Right renal cortex interstitium (tissue), 3 donors: ENCODE measurements at regions not wholly inside any gene's neighbourhood (a gene's known extent, or its start where the extent isn't known, plus 50 kb on each side); places are given as distances from the start of the nearest gene placed in this dataset.

Source experiments
- DNase-seq, 3 donors: peaks; one replicate each; pipeline ENCODE4 v3.0.0-alpha.2; 2013; ENCODE audit warnings: low read depth in 3 of 3, low spot score in 2 of 3

DNA sequence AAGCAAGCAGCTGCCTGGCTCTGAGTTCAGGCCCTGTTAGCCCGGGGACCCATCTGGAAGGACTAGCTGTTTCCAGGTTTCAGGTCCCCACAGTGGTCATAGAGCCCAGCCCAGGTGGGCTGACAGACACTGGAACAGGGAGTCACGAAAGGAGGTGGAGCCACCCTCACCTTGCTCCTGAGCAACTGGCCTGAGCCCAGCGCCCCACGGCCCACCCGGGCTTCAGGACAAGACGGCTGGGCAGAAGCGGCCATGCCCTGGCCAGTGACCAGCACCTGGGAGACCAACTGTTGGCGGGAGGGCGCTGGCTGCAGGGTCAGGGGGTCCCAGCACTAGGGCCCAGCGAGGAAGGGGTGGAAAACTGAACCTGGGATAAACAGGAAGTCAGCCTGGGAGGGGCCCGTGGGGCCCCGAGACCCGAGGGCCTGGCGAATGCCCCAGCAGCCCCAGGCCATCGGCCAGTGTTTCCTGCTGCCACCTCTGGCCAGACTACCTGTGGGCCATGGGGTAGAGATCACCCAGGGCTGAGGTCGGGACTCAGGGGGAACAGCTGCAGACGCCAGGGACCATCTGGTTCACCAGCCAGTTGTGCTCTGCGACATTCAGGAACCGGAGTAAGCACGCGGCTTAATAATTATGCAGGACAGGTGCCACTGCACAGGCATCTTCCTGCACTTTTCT, 282.1 kb upstream of the PPP2R2D start:
- no peak for DNase-seq

DNA sequence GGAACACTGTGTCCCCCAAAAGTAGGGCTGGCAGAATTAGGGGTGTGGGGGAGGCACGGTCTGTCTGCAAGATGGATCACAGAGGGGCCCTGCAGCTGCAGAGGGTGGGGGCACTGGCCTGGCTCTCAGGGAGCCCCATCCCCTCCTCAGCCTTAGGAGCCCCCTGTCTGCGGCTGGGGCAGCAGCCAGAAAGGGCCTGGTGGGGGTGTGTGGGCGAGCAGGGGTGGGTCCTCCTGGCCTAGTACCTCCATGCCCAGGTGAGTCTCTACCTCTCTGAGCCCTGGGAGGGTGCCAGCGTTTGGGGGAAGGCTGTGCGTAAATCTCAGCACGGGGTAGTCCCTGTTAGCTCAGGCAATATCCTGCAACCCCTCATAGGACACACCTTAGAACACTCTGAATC, 280.5 kb upstream of the PPP2R2D start:
- DNase-seq: no peak

DNA sequence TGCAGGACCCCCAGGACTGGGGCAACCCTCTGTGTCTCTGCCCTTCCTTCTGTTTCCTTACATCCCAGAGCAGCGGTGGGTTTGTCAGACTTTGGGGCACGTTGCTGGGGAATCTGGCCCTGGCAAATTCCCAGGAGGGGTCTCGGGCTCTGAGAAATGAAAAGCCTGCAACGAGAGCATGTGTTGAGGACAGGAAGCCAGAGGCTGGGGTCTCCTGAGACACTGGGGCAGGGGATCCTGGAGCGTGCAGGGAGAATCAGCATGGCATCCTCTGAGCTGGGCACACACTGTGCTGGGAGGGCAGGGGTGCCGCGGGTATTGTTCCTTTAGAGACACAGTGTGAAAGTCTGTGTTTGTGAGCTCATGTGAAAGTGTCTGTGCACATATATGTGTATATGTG, 279.9 kb upstream of the PPP2R2D start:
- DNase-seq: no peak

DNA sequence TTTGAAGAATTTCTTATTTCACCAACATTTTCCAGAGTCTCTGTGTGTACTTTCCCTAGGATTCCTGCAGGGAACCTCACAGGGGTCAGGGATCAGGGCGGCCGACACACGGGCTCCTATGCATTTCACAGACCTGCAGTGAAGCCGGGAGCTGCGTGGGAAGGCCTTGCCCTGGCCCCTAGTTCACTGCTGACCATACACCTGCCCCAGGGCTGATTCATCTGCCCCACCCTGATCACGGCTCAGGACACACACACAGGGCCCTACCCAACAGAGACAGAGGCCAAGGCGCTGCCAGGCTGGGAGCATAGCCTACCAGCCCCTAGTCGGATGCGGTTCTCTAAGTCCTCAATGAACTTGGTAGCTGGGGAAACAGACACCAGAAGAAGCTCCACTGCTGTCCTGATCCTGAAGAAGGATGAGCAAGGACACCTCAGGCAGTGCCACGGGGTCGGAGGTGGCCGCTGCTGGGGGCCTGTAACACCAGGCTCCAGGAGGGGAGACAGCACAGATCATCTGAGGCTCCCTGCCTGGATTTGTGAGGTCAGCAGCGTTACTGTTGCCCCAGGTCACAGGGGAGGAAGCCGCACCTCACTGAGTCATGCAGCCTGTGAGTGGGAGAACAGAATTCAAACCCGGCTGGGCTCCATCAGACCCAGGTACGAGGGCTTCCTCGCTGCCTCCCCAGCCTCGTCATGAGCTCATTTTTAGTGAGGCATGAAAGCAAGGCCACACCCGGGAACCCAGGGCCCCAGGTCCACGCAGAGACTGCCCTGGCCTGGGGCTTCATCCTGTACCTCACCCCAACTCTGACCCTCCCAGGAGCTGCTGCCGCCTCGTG, 278.8 kb upstream of the PPP2R2D start:
- no peak for DNase-seq

DNA sequence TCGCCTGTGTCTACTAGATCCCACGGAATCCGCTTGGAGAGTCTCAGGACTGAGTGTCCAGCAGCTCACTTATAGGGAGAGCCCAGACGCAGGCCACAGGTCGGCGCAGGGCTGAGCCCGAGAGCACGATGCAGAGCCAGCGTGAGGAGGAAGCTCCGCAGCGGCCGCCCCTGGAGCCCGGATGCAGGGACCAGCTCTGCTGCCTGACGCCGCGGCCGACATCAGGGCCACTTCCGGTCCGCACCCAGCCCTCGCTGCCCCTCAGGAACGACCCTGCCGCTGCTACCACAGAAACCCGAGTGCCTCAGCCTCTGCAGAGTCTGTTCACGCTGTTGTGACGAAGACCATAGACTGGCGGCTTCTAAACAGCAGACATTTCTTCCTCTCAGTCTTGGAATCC, 275.8 kb upstream of the PPP2R2D start:
- no peak for DNase-seq

DNA sequence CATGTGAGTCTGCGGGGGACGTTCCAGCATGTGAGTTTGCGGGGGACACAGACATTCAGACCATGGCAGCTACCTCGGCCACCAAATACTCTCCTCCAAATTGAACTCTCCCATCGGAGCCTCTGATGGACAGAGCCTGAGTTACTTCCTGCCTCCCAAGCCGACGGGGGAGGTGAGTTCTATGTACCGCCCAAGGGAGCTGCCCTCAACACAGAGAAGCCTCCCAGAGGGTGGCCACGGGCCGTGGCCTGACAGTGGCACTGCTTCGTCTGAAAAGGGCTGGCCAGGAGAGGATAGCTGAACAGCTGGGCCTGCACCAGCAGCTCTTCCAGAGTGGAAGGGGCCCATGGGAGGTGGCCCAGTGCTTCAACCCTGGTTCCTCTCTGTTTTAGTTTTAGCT, 274.5 kb upstream of the PPP2R2D start:
- DNase-seq: no peak

DNA sequence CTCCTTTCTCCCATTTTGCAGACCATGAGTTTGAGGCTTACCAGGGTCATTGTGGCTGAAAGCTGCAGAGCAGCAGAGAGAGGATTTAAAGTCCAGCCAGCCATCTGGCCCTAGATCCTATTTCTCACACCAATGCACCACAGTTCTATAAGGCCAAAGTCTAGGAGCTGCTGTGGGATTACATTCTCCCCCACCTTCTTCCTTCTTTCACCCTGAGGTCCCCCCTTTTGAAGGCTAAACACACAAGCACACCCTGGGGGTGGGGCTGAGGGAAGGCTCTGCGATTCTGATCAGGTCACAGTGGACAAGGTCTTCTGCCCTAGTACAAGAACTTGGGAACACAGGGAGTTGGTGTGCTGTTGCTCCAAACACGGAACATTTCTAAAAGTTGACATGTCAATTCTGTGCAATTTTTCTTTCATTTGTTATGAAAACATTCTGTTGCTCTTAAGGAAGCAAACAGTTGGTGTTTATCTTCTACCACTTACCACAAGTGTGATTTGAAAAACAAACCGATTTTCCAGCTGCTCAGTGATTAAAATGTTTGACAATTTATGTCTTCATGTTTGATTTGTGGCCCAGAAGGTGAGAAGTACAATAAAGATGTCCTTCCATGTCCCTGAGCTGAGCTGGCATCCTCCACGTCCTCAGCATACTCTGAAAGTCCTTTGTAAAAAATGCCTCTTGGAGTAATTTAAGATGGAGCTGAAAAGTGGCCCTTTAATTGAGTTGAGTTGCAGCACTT, 271.6 kb upstream of the PPP2R2D start:
- DNase-seq: no peak

DNA sequence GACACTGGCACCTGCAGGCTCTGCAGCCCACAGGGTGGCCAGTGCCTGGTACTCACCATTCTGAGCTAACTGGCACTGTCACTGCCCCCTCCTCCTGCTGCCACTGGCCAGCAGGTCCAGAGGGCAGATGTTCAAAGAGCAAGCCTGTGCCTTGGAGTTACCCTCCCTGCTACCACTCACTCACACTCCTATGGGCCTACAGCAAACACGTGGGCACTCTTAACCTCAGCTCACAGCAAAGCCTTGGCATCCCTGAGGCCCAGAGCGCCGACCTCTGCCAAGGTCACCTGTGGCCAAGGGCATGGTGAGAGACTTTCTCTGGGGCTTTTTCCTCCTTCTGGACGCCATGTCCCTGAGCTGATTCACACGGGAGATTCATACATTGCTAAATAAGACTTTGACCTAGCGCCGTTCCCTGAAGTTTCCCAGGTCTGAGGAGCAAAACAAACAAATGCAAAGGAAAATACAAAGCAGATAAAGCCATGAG, 270.0 kb upstream of the PPP2R2D start:
- no peak for DNase-seq

DNA sequence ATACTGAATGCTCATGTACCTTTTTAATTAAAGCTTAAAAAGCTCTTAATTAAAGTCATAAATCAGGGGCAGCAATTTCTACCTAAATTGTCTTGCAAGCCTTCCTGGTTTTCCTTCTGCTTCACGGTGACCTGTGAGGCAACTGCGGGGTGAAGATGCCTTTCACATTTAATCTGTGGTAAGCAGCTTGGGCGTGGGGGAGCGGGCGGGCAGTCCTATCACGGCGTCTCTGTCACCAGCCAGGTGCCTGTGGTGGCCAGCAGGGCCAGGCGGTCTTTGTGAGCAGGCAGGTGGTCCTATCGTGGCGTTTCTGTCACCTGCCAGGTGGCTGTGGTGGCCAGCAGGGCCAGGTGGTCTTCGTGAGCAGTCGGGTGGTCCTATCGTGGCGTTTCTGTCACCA, 269.2 kb upstream of the PPP2R2D start:
- DNase-seq: no peak

DNA sequence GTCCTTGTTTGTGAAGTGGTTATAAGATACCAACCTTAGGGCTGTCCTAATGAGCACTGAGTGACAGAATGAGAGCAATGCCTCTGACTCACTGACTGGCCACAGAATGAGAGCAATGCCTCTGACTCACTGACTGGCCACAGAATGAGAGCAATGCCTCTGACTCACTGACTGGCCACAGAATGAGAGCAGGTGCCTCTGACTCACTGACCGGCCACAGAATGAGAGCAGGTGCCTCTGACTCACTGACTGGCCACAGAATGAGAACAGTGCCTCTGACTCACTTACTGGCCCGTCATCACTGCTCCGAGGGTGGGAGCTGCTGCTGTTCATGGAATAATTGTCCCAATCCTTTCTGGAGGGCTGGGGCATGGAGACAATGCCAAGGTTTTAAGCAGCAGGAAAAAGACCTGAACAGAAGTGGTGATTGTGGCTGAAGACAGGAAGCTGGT, 265.2 kb upstream of the PPP2R2D start:
- no peak for DNase-seq

DNA sequence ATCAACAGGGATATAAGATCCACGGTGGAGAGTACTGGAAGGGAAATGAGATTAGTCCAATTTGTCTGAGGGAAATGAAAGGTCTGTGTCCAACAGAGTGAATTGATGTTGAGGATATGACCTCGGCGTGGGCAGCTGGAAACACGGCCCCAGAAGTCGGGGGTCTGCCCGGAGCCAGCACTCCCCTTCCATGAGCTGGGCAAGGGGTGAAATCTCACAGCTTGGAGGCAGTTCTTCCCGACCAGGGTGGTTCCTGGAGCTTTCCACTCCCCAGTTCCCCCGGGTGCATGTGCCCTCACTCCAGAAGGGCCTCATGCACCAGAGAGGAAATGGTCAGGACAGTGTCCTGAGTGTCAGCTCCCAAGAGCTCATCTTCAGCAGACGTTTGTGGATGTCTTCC, 264.7 kb upstream of the PPP2R2D start:
- no peak for DNase-seq

DNA sequence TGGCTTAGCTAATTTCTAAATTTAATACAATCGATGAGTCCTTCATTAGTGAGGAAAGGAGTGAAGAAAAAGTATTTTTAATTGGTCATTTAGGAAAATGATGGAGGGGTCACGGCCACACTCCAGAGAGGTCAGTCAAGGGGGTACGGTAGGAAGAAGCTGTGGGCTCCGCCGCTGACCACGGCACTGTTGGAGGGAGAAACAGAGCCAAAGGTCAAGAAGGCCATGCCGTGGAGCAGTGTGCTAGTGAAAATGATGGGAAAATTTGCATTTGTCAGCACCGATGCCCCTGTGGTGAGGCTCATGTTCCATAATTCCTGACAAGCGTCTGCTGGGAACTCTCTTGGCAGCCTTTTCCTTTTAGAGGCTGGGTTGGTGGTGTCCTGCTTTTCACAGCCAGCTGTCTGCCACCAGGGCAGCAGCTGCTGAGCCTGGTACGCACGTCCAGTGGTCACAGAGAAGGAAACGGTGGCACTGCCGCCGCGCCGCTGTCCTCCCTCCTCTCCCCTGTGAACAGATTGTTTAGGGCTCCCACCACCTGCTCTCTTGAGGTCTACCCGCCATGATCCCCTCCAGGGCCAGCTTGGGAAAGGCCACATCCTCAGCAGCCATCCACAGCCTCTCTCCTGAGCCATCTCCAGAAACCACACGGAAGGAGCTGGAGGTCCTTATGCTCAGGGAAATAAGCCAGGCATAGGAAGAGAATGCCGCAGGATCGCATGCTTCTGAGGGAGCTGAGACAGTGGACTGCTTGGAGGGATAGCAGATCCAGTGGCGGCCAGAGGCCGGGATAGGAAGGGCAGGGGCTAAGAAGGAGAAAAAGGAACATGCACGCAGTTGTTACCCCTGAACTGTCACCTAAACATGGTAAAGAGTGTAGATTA, 263.7 kb upstream of the PPP2R2D start:
- DNase-seq: no peak

DNA sequence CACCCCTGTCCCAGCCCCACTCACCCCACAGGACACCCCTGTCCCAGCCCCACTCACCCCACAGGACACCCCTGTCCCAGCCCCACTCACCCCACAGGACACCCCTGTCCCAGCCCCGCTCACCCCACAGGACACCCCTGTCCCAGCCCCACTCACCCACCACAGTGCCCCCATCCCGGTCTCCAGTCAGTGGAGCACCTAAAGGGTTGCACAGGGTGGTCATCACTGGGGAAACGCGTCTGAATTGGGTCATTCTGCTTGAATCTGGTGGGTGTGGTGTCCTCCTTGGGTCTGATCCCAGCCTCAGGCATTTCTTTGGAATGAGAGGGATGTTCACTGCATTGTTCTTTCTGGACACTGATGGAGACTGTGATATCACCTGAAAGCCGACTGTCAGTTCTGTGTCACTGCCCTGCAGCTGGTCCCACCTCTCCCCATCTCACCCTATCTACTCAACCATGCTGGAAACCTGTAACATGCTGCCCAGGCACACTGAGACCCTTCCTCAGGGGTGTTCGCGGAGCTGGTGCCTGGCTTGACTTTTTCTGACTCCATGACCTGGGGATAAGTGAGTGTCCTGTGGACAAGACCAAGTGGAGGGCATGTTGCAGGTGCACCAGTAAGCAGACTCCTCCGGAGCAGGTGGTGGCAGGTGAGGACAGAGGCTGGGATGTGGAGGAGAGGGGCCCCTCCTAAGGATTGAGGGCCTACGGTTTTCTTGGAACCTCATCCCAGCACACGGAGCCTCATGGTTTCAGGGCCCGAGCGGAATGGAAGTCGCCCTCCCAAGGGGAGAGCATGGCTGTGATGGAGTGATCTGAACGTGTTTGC, 262.5 kb upstream of the PPP2R2D start:
- no peak for DNase-seq

DNA sequence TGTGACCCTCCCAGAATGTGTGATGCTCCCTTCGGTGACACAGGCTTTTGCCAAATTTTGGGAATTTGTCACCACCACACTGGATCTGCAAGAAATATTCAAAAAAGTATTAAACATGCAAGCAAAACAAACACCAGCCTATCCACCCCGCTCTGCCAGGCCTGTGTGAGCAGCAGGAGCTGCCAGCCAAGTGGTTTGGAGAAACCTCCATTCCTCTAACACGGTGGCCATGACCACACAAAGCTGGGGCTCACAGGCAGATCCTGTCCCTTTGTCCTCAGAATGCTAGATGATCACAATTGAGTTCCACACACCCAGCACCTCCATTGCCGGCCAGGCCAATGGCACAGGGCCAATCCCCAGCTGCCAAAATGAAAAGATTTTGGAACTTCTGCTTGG, 261.9 kb upstream of the PPP2R2D start:
- no peak for DNase-seq

DNA sequence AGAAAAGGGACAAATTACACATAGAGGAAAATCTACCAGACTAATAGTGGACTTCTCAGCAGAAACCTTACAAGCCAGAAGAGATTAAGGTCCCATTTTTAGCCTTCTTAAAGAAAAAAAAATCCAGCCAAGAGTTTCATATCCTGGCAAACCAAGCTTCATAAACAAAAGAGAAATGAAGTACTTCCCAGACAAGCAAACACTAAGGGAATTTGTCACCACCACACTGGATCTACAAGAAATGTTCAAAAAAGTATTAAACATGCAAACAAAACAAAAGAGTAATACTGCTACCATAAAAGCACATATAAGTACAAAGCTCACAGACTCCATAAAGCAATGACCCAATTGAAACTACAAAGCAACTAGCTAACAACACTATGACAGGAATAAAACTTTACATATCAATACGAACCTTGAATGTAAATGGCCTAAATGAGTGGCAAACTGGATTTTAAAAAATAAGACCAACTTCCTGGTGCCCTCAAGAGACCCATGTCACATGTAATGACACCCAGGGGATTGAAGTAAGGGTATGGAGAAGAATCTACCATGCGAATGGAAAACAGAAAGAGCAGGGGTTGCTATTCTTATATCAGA, 260.7 kb upstream of the PPP2R2D start:
- no peak for DNase-seq

DNA sequence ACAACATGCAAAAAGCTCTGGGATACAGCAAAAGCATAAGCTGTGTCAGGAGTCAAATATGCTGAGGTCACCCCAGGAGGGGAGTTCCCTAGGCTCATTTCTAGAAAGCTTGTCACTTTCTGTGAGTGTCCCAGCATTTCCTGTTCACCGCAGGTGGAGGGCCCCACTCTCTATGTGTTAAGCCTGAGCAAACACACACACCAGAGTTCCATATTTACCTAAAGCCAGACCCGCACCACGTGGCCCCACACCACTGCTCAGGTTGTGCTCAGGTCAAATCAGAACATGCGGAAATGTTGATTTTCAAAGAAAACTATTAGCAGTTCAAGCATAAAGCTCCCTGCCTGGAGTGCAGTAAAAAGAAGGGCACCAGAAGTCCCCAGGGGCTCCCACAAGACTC, 259.6 kb upstream of the PPP2R2D start:
- no peak for DNase-seq

DNA sequence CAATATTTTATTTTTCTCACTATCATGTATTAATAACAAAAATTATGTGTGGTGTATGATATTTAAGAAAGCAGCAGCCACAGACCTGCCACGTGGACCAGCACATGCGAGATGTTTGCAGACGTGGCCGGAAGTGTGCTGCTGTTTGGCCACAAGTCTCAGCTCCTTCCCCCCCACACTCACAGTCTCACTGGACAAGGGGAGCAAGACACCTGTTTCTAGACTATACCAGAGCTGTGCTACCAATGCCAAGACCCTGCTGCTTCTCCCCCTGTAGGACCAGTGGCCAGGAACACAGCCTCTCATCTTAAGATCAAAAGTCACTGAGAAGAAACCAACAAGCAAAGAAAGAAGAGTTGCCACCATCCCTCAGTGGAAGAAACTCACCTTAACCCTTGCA, 258.9 kb upstream of the PPP2R2D start:
- DNase-seq: no peak

DNA sequence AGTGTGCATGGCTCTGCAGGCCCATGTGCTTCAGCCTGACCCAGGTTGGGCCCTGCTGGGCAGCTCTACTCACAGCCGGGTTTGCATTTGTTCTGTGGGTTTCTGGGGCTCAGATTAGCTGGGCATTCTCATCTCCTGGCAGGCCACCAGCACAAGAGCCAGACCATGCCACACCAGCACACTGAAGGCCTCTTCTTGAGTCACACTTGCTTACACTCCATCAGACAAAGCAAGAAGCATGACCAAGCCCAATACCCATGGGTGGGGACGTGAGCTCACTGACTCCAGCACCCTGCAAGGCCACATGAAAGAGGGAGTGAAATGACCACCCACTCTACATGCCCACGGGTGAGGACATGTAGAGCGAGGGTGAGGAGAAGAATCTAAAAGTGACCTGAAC, 257.8 kb upstream of the PPP2R2D start:
- DNase-seq: no peak

DNA sequence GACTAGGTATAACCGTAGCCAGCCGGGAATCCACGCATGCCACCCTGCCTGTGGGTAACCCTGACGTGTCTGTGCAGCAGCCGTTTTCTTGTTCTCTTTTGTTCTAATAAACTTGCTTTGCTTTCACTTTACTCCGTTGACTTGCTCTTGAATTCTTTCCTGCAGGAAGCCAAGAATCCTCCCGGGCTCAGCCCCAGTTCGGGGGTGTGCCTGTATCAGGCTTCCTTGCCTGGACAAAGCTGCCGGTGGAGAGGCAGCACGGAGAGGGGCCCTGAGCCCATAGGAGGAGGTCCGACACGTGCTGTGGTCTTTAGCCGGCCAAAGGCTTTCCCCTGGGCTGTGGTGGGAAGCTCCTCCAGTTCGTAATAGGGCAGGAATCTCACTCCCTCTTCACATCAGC, 256.5 kb upstream of the PPP2R2D start:
- DNase-seq: no peak
